ENCODE measurements at regions not wholly inside any gene's neighbourhood (a gene's known extent, or its start where the extent isn't known, plus 50 kb on each side); places are given as distances from the start of the nearest gene placed in this dataset.
"Not testable (repeated sequence)": the region's sequence is repeated elsewhere in the genome, so short reads cannot be mapped to it uniquely, and the experiment has no call there.

DNA sequence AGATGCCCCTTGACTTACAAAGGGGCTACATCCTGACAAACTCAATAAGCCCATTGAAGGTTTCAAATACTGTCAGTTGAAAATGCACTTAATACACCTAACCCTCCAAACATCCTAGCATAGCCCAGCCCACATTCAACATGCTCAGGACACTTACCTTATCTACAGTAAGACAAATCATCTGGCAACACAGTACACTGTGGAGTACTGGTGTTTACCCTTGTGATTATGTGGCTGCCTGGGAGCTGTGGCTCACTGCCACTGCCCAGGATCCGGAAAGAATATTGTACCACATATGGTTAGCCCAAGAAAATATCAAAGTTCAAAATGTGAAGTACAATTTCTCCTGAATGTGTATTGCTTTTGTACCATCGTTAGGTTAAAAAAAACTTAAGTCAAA lies 562.2 kb downstream of the HTR1A start:
- H3K4me2 ChIP-seq (ENCODE audit: low read depth, low read length), result no peak overlapping the region
- no peak overlapping the region for H3K27ac ChIP-seq (ENCODE audit: low read length)
- no peaks in the 10 kb centered on the region for H3K9me2 ChIP-seq (replicated peaks; ENCODE audit: insufficient read depth, low read length)
- TF ChIP-seq EZH2 (optimal IDR thresholded peaks at IDR 0.05; ENCODE audit: low read depth, low read length) (no peak), CTCF (IDR thresholded peaks at IDR 0.05; ENCODE audit: low read length) (no peak), EZH2phosphoT487 (IDR thresholded peaks at IDR 0.05; ENCODE audit: low read length) (no peak)
- no peak for DNase-seq
- H2AFZ ChIP-seq (ENCODE audit: low read length), result no peak overlapping the region
- H3K27me3 ChIP-seq (replicated peaks; ENCODE audit: insufficient read depth, low read length), result no peaks in the 10 kb centered on the region
- no peaks in the 10 kb centered on the region for H4K20me1 ChIP-seq (ENCODE audit: insufficient read depth, low read length)
- no peak overlapping the region for H3K9ac ChIP-seq (ENCODE audit: low read length)
- no peaks in the 10 kb centered on the region for H3K36me3 ChIP-seq (replicated peaks; ENCODE audit: insufficient read depth, low read length)
- H3K4me1 ChIP-seq (ENCODE audit: low read length), result 0 out of 2 replicates have a peak, but pooled peaks cover 2% of the 10 kb centered on the region
- H3K4me3 ChIP-seq (ENCODE audit: low read length), result no peak overlapping the region
- H3F3A ChIP-seq (ENCODE audit: insufficient read depth, low read length), result no peaks in the 10 kb centered on the region
- no peaks in the 10 kb centered on the region for H3K79me2 ChIP-seq (ENCODE audit: low read length)
- no peaks in the 10 kb centered on the region for H3K9me3 ChIP-seq (replicated peaks; ENCODE audit: insufficient read depth, low read length)

DNA sequence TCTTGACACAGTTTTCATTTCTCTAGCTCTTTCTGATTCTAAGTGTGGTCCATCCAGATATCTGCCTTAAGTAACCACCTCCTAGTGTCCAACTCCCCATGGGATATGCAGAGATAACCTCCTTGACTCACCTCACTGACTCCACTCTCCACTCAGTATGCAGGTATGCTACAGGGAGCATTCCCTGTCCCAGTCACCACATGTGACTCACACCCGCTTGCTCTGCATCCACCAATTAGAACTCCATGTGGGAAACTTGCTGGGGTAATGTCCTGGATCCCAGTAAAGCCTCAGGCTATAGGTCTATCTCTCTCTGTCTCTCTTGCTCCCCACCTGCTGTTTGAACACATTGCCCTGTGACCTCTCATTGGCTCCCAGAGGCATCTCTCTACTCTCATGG lies 563.9 kb downstream of the HTR1A start:
- H3K79me2 ChIP-seq (ENCODE audit: low read length), result no peaks in the 10 kb centered on the region
- no peaks in the 10 kb centered on the region for H4K20me1 ChIP-seq (ENCODE audit: insufficient read depth, low read length)
- no peak overlapping the region for H3K9ac ChIP-seq (ENCODE audit: low read length)
- H3K4me2 ChIP-seq (ENCODE audit: low read depth, low read length), result no peak overlapping the region
- no peaks in the 10 kb centered on the region for H3K9me3 ChIP-seq (replicated peaks; ENCODE audit: insufficient read depth, low read length)
- no peaks in the 10 kb centered on the region for H3K27me3 ChIP-seq (replicated peaks; ENCODE audit: insufficient read depth, low read length)
- H3K27ac ChIP-seq (ENCODE audit: low read length), result no peak overlapping the region
- TF ChIP-seq EZH2 (optimal IDR thresholded peaks at IDR 0.05; ENCODE audit: low read depth, low read length), result no peak
- TF ChIP-seq CTCF (IDR thresholded peaks at IDR 0.05; ENCODE audit: low read length), result no peak
- no peak for TF ChIP-seq EZH2phosphoT487 (IDR thresholded peaks at IDR 0.05; ENCODE audit: low read length)
- no peak overlapping the region for H3K4me3 ChIP-seq (ENCODE audit: low read length)
- no peak overlapping the region for H2AFZ ChIP-seq (ENCODE audit: low read length)
- DNase-seq, result no peak
- H3F3A ChIP-seq (ENCODE audit: insufficient read depth, low read length), result no peaks in the 10 kb centered on the region
- H3K9me2 ChIP-seq (replicated peaks; ENCODE audit: insufficient read depth, low read length), result no peaks in the 10 kb centered on the region
- H3K36me3 ChIP-seq (replicated peaks; ENCODE audit: insufficient read depth, low read length), result no peaks in the 10 kb centered on the region
- 0 out of 2 replicates have a peak, but pooled peaks cover 2% of the 10 kb centered on the region for H3K4me1 ChIP-seq (ENCODE audit: low read length)

GRCh38 chr5:63388188-63388587 lies 574.1 kb downstream of the HTR1A start:
- not testable (repeated sequence) for H3K27ac ChIP-seq (ENCODE audit: low read length); H4K20me1 ChIP-seq (ENCODE audit: insufficient read depth, low read length); H3K4me3 ChIP-seq (ENCODE audit: low read length); H3K9me3 ChIP-seq (replicated peaks; ENCODE audit: insufficient read depth, low read length); H2AFZ ChIP-seq (ENCODE audit: low read length); H3K9ac ChIP-seq (ENCODE audit: low read length); H3K36me3 ChIP-seq (replicated peaks; ENCODE audit: insufficient read depth, low read length); H3K4me1 ChIP-seq (ENCODE audit: low read length); DNase-seq; H3K9me2 ChIP-seq (replicated peaks; ENCODE audit: insufficient read depth, low read length); H3F3A ChIP-seq (ENCODE audit: insufficient read depth, low read length); H3K79me2 ChIP-seq (ENCODE audit: low read length); H3K4me2 ChIP-seq (ENCODE audit: low read depth, low read length); H3K27me3 ChIP-seq (replicated peaks; ENCODE audit: insufficient read depth, low read length)

- Histone ChIP-seq H3K9ac (ENCODE audit: low read length) (no peak overlapping the region), H3K4me3 (ENCODE audit: low read length) (no peak overlapping the region), H3K79me2 (ENCODE audit: low read length) (no peaks in the 10 kb centered on the region), H3K27me3 (replicated peaks; ENCODE audit: insufficient read depth, low read length) (no peaks in the 10 kb centered on the region), H3K9me3 (replicated peaks; ENCODE audit: insufficient read depth, low read length) (no peaks in the 10 kb centered on the region), H3K36me3 (replicated peaks; ENCODE audit: insufficient read depth, low read length) (no peaks in the 10 kb centered on the region), H2AFZ (ENCODE audit: low read length) (no peak overlapping the region), H3K27ac (ENCODE audit: low read length) (no peak overlapping the region), H4K20me1 (ENCODE audit: insufficient read depth, low read length) (no peaks in the 10 kb centered on the region), H3K4me1 (ENCODE audit: low read length) (no peaks in the 10 kb centered on the region), H3K4me2 (ENCODE audit: low read depth, low read length) (no peak overlapping the region), H3F3A (ENCODE audit: insufficient read depth, low read length) (no peaks in the 10 kb centered on the region), H3K9me2 (replicated peaks; ENCODE audit: insufficient read depth, low read length) (no peaks in the 10 kb centered on the region)
- no peak for TF ChIP-seq CTCF (IDR thresholded peaks at IDR 0.05; ENCODE audit: low read length)
- no peak for TF ChIP-seq EZH2 (optimal IDR thresholded peaks at IDR 0.05; ENCODE audit: low read depth, low read length)
- TF ChIP-seq EZH2phosphoT487 (IDR thresholded peaks at IDR 0.05; ENCODE audit: low read length), result no peak
- no peak for DNase-seq
Observed at GRCh38 chr5:63375851-63376250, 586.4 kb downstream of the HTR1A start.
